ENCODE measurements at regions not wholly inside any gene's neighbourhood (a gene's known extent, or its start where the extent isn't known, plus 50 kb on each side); places are given as distances from the start of the nearest gene placed in this dataset.

GRCh38 chr1:232280910-232281309, 349.0 kb downstream of the SIPA1L2 start:
- no peaks in the 10 kb centered on the region for H3K36me3 ChIP-seq (ENCODE audit: control insufficient read depth, insufficient read depth, low read length)
- no peaks in the 10 kb centered on the region for H3K79me2 ChIP-seq (ENCODE audit: control insufficient read depth, insufficient read depth, low read length)
- in situ Hi-C loops (cut with MboI) (no loop called here), intact Hi-C loops (cut with micrococcal nuclease) (no loop called here)
- no peaks in the 10 kb centered on the region for H3K9me3 ChIP-seq (replicated peaks; ENCODE audit: control insufficient read depth, insufficient read depth, low read depth, low read length)
- CTCF ChIA-PET (ENCODE audit: low intra/inter-chr PET ratio), result no interaction called here
- no peak overlapping the region for H3K4me3 ChIP-seq
- no peaks in the 10 kb centered on the region for H4K20me1 ChIP-seq (replicated peaks; ENCODE audit: control insufficient read depth, insufficient read depth, low read length)
- H3K27ac ChIP-seq (ENCODE audit: extremely low read depth, low read depth, low read length), result no peak overlapping the region
- no peak overlapping the region for H3K4me2 ChIP-seq (ENCODE audit: insufficient read depth, low read length)
- H3K4me1 ChIP-seq (replicated peaks in 1 of 2; ENCODE audit: control insufficient read depth in 2 of 2, insufficient read depth in 2 of 2, low read length in 2 of 2), result no peaks in the 10 kb centered on the region
- no TSS peak for BruUV-seq (replicated peaks)
- no peak for ATAC-seq
- FAIRE-seq, result no peak
- H2AFZ ChIP-seq (ENCODE audit: low read depth, low read length), result no peak overlapping the region
- no peaks in the 10 kb centered on the region for H3K9me1 ChIP-seq (ENCODE audit: control insufficient read depth, insufficient read depth, low read length)
- 0% methylated on average over 4 of the region's 4 CpGs for WGBS (ENCODE audit: insufficient coverage, low coverage, missing lambda C conversion rate)
- POLR2A ChIA-PET, result no interaction called here
- no peaks in the 10 kb centered on the region for H3K27me3 ChIP-seq (ENCODE audit: control insufficient read depth in 2 of 2, insufficient read depth in 2 of 2, low read length in 2 of 2)
- no peak for DNase-seq (ENCODE audit: extremely low read depth in 1 of 4, low spot score in 3 of 4)
- H3K9ac ChIP-seq (ENCODE audit: insufficient read depth in 1 of 2, low read depth in 2 of 2, low read length in 2 of 2), result no peak overlapping the region
- TF ChIP-seq ZNF507 (tag; conservative IDR thresholded peaks at IDR 0.05) (no peak), ZBTB7A (IDR thresholded peaks at IDR 0.05; ENCODE audit: borderline replicate concordance, control insufficient read depth, low read depth, low read length) (no peak), HMGXB4 (CRISPR knock-in tag; IDR thresholded peaks at IDR 0.05) (no peak), ATF6 (CRISPR knock-in tag; IDR thresholded peaks at IDR 0.05) (no peak), CHD2 (IDR thresholded peaks at IDR 0.05; ENCODE audit: low read depth, low read length) (no peak), POLR2A (conservative IDR thresholded peaks at IDR 0.05) (no peak), EZH2 (IDR thresholded peaks at IDR 0.05; ENCODE audit: borderline replicate concordance, low read depth, low read length) (no peak), PREB (CRISPR knock-in tag; IDR thresholded peaks at IDR 0.05) (no peak), ZNF253 (CRISPR knock-in tag; conservative IDR thresholded peaks at IDR 0.05) (no peak), SMARCE1 (IDR thresholded peaks at IDR 0.05) (no peak), USF2 (CRISPR knock-in tag; IDR thresholded peaks at IDR 0.05) (no peak), SRSF1 (IDR thresholded peaks at IDR 0.05; ENCODE audit: low read depth, low read length) (no peak), ZEB2 (IDR thresholded peaks at IDR 0.05) (no peak), FOXA3 (CRISPR knock-in tag; conservative IDR thresholded peaks at IDR 0.05 in 1 of 2, IDR thresholded peaks at IDR 0.05 in 1 of 2) (no peak), SLC30A9 (CRISPR knock-in tag; IDR thresholded peaks at IDR 0.05) (no peak), PBX2 (CRISPR knock-in tag; IDR thresholded peaks at IDR 0.05; ENCODE audit: low read depth) (no peak), PBX2 (tag; conservative IDR thresholded peaks at IDR 0.05; ENCODE audit: low read depth) (no peak)

Measured in K562 (cell line).